Breast epithelium (tissue), 3 donors: ENCODE measurements at regions not wholly inside any gene's neighbourhood (a gene's known extent, or its start where the extent isn't known, plus 50 kb on each side); places are given as distances from the start of the nearest gene placed in this dataset.
"Not testable (repeated sequence)": the region's sequence is repeated elsewhere in the genome, so short reads cannot be mapped to it uniquely, and the experiment has no call there.

Source experiments
- CTCF ChIP-seq, 3 donors: fragments of 450-650 bp; IDR thresholded peaks; one replicate each; pipeline ENCODE4 v1.5.1; 2016 to 2017; ENCODE audit warnings: antibody characterized with exemption in 3 of 3, mild to moderate bottlenecking in 3 of 3, moderate library complexity in 3 of 3
- POLR2A ChIP-seq: fragments of 450-650 bp; IDR thresholded peaks from one replicate; pipeline ENCODE4 v1.6.1; 2016; ENCODE audit warnings: antibody characterized with exemption, mild to moderate bottlenecking, moderate library complexity

- not testable (repeated sequence) for TF ChIP-seq CTCF (IDR thresholded peaks at IDR 0.05); POLR2A
Observed at GRCh38 chr12:47357006-47357405, 277.2 kb upstream of the AMIGO2 start.
